Left lung (tissue), 4 donors: ENCODE measurements at regions not wholly inside any gene's neighbourhood (a gene's known extent, or its start where the extent isn't known, plus 50 kb on each side); places are given as distances from the start of the nearest gene placed in this dataset.
"Not testable (repeated sequence)": the region's sequence is repeated elsewhere in the genome, so short reads cannot be mapped to it uniquely, and the experiment has no call there.

Experiments
- ATAC-seq: fragments of 200-7000 bp; cut with Tn5 transposase; one replicate; pipeline ENCODE4 v1.9.1; 2020; ENCODE audit warnings: moderate library complexity
- DNase-seq, 4 donors: peaks; one replicate each; pipeline ENCODE4 v3.0.0-alpha.2; 2013 to 2020
- H3K27ac ChIP-seq, 2 donors: fragments of 200-600 bp; sonication (generic) in 1 of 2; one replicate each; pipeline versions ENCODE4 v1.5.0 to v1.8.0; 2020 to 2021
- H3K27me3 ChIP-seq, 2 donors: fragments of 200-600 bp; sonication (generic) in 1 of 2; one replicate each; pipeline versions ENCODE4 v1.5.0 to v1.8.0; 2020 to 2021
- H3K36me3 ChIP-seq, 2 donors: fragments of 200-600 bp; sonication (generic) in 1 of 2; one replicate each; pipeline versions ENCODE4 v1.5.0 to v1.8.0; 2020 to 2021
- H3K4me1 ChIP-seq, 2 donors: fragments of 200-600 bp; one replicate each; pipeline ENCODE4 v1.8.0; 2021
- H3K4me3 ChIP-seq, 2 donors: fragments of 200-600 bp; sonication (generic) in 1 of 2; one replicate each; pipeline versions ENCODE4 v1.5.0 to v1.8.0; 2020 to 2021; ENCODE audit warnings: mild to moderate bottlenecking in 1 of 2
- H3K9me3 ChIP-seq, 2 donors: fragments of 200-600 bp; sonication (generic) in 1 of 2; one replicate each; pipeline versions ENCODE4 v1.5.0 to v1.8.0; 2020 to 2021
- CTCF ChIP-seq, 2 donors: fragments of 200-600 bp; sonication (generic) in 1 of 2; IDR thresholded peaks; one replicate each; pipeline versions ENCODE4 v1.5.0 to v1.8.0; 2021; ENCODE audit warnings: antibody characterized with exemption in 2 of 2
- intact Hi-C, 2 donors: fragments of 100-400 bp; cut with DNase I; formaldehyde crosslinking; loops; one replicate each; pipeline versions ENCODE4 v1.11.2 to v1.14.2; 2022
- donor health status: DM: no; HTN: yes; CAD: no.
- donor health status: DM: no; HTN: no; CAD: no.

GRCh38 chr2:171266102-171266501, 105.4 kb upstream of the TLK1 start:
- Histone ChIP-seq H3K36me3 (no peaks in the 10 kb centered on the region), H3K27me3 (no peaks in the 10 kb centered on the region), H3K27ac (no peak overlapping the region), H3K4me3 (no peak overlapping the region), H3K4me1 (no peaks in the 10 kb centered on the region), H3K9me3 (no peaks in the 10 kb centered on the region)
- no peak for DNase-seq
- ATAC-seq, result no peak
- intact Hi-C loops, result no loop called here
- TF ChIP-seq CTCF (IDR thresholded peaks at IDR 0.05), result no peak

- H3K36me3 ChIP-seq, H3K27ac ChIP-seq, H3K4me1 ChIP-seq, H3K27me3 ChIP-seq, H3K4me3 ChIP-seq, H3K9me3 ChIP-seq, intact Hi-C loops, DNase-seq, ATAC-seq: not testable (repeated sequence)
These were observed 100.8 kb upstream of the TLK1 start for GRCh38 chr2:171261529-171261928.

GRCh38 chr2:171260471-171261424, 100.1 kb upstream of the TLK1 start:
- Histone ChIP-seq H3K27ac (no peak overlapping the region), H3K9me3 (no peaks in the 10 kb centered on the region), H3K4me1 (peaks cover 0 to 7% of the 10 kb centered on the region in 2 donors), H3K36me3 (no peaks in the 10 kb centered on the region), H3K4me3 (no peak overlapping the region), H3K27me3 (no peaks in the 10 kb centered on the region)
- no peak for TF ChIP-seq CTCF (IDR thresholded peaks at IDR 0.05)
- intact Hi-C loops, result no loop called here
- no peak for ATAC-seq
- no peak for DNase-seq

- intact Hi-C loops, result no loop called here
- Histone ChIP-seq H3K9me3 (no peaks in the 10 kb centered on the region), H3K36me3 (no peaks in the 10 kb centered on the region), H3K27me3 (no peaks in the 10 kb centered on the region), H3K4me3 (no peak overlapping the region), H3K27ac (no peak overlapping the region), H3K4me1 (no peaks in the 10 kb centered on the region)
- TF ChIP-seq CTCF (IDR thresholded peaks at IDR 0.05), result no peak
- no peak for DNase-seq
- ATAC-seq, result no peak
These were observed 94.0 kb upstream of the TLK1 start for GRCh38 chr2:171254666-171255065.

GRCh38 chr2:171253900-171254650, 93.4 kb upstream of the TLK1 start:
- DNase-seq, result no peak
- no peak overlapping the region for H3K4me3 ChIP-seq
- TF ChIP-seq CTCF (IDR thresholded peaks at IDR 0.05), result no peak
- ATAC-seq, result peak; percentile 18
- intact Hi-C loops, result no loop called here
- H3K9me3 ChIP-seq, result no peaks in the 10 kb centered on the region
- no peaks in the 10 kb centered on the region for H3K27me3 ChIP-seq
- no peaks in the 10 kb centered on the region for H3K36me3 ChIP-seq
- no peaks in the 10 kb centered on the region for H3K4me1 ChIP-seq
- H3K27ac ChIP-seq, result no peak overlapping the region
